Activated CD8-positive, alpha-beta T cell treated with anti-CD3 and anti-CD28 coated beads for 36 hours (primary cell): ENCODE measurements at regions not wholly inside any gene's neighbourhood (a gene's known extent, or its start where the extent isn't known, plus 50 kb on each side); places are given as distances from the start of the nearest gene placed in this dataset.

Experiments used
- ATAC-seq: fragments of 200-7000 bp; cut with Tn5 transposase; one replicate; pipeline ENCODE4 v1.10.0; 2021; ENCODE audit warnings: mild to moderate bottlenecking, moderate library complexity
- CTCF ChIA-PET: fragments of 350-600 bp; sonication (Branson Sonifier 250); formaldehyde crosslinking; loops from one replicate; lab custom pipeline; 2021; ENCODE audit warnings: antibody characterized with exemption; lab: Charles Lee
- POLR2A ChIA-PET: fragments of 350-600 bp; sonication (Branson Sonifier 250); formaldehyde crosslinking; loops from one replicate; lab custom pipeline; 2021; ENCODE audit warnings: antibody characterized with exemption; lab: Charles Lee
- DNase-seq: peaks from one replicate; pipeline ENCODE4 v3.0.0-alpha.2; 2020
- H3K27ac Mint-ChIP-seq: one replicate; pipeline ENCODE4 v1.8.0; 2021; ENCODE audit warnings: mild to moderate bottlenecking, mixed read lengths
- H3K27me3 Mint-ChIP-seq: one replicate; pipeline ENCODE4 v1.8.0; 2021; ENCODE audit warnings: mixed read lengths
- H3K36me3 Mint-ChIP-seq: one replicate; pipeline ENCODE4 v1.8.0; 2021; ENCODE audit warnings: low read depth, mixed read lengths
- H3K4me1 Mint-ChIP-seq: one replicate; pipeline ENCODE4 v1.8.0; 2021; ENCODE audit warnings: low read depth, mixed read lengths
- H3K4me3 Mint-ChIP-seq: one replicate; pipeline ENCODE4 v1.8.0; 2021; ENCODE audit warnings: mild to moderate bottlenecking, moderate library complexity, mixed read lengths
- H3K9me3 Mint-ChIP-seq: one replicate; pipeline ENCODE4 v1.8.0; 2021; ENCODE audit warnings: mixed read lengths
- intact Hi-C: fragments of 100-400 bp; cut with micrococcal nuclease; formaldehyde crosslinking; loops from one replicate; pipeline ENCODE4 v1.10.0; 2022
- TF ChIP-seq, protein P1 (sequence below): fragments of 200-600 bp; IDR thresholded peaks from one replicate; pipeline ENCODE4 v1.8.0; 2022; ENCODE audit warnings: antibody characterized with exemption, mild to moderate bottlenecking

GRCh38 chr3:153320585-153321128 lies 158.6 kb downstream of the RAP2B start:
- intact Hi-C loops, result no loop called here
- POLR2A ChIA-PET, result no interaction called here
- Mint-ChIP-seq H3K36me3 (no peaks in the 10 kb centered on the region), H3K27ac (peak overlapping the region; percentile 7), H3K9me3 (no peaks in the 10 kb centered on the region), H3K27me3 (no peaks in the 10 kb centered on the region), H3K4me1 (peaks cover 17% of the 10 kb centered on the region), H3K4me3 (peak overlapping the region; percentile 49)
- CTCF ChIA-PET, result no interaction called here
- ATAC-seq (no peak), DNase-seq (no peak)
- TF ChIP-seq, protein P1, sequence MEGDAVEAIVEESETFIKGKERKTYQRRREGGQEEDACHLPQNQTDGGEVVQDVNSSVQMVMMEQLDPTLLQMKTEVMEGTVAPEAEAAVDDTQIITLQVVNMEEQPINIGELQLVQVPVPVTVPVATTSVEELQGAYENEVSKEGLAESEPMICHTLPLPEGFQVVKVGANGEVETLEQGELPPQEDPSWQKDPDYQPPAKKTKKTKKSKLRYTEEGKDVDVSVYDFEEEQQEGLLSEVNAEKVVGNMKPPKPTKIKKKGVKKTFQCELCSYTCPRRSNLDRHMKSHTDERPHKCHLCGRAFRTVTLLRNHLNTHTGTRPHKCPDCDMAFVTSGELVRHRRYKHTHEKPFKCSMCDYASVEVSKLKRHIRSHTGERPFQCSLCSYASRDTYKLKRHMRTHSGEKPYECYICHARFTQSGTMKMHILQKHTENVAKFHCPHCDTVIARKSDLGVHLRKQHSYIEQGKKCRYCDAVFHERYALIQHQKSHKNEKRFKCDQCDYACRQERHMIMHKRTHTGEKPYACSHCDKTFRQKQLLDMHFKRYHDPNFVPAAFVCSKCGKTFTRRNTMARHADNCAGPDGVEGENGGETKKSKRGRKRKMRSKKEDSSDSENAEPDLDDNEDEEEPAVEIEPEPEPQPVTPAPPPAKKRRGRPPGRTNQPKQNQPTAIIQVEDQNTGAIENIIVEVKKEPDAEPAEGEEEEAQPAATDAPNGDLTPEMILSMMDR, result no peak

- Mint-ChIP-seq H3K9me3 (no peaks in the 10 kb centered on the region), H3K27ac (no peak overlapping the region), H3K36me3 (no peaks in the 10 kb centered on the region), H3K27me3 (no peaks in the 10 kb centered on the region), H3K4me1 (peaks cover 3% of the 10 kb centered on the region), H3K4me3 (no peak overlapping the region)
- POLR2A ChIA-PET, result interaction anchor here (0.6 kb wide), 1 partner anchor 13 kb away, joined by 3 read pairs; no protein-coding TSS in a partner anchor
- DNase-seq (no peak), ATAC-seq (no peak)
- intact Hi-C loops, result no loop called here
- CTCF ChIA-PET, result no interaction called here
- TF ChIP-seq, protein P1, result no peak
These were observed 166.7 kb downstream of the RAP2B start for GRCh38 chr3:153328690-153329089.

- TF ChIP-seq, protein P1, result no peak
- intact Hi-C loops, result no loop called here
- H3K36me3 Mint-ChIP-seq, result no peaks in the 10 kb centered on the region
- H3K4me3 Mint-ChIP-seq, result no peak overlapping the region
- H3K4me1 Mint-ChIP-seq, result peaks cover 3% of the 10 kb centered on the region
- ATAC-seq (no peak), DNase-seq (no peak)
- no peaks in the 10 kb centered on the region for H3K27me3 Mint-ChIP-seq
- ChIA-PET POLR2A (no interaction called here), CTCF (no interaction called here)
- no peak overlapping the region for H3K27ac Mint-ChIP-seq
- no peaks in the 10 kb centered on the region for H3K9me3 Mint-ChIP-seq
These were observed 168.9 kb downstream of the RAP2B start for GRCh38 chr3:153330901-153331300.

DNA sequence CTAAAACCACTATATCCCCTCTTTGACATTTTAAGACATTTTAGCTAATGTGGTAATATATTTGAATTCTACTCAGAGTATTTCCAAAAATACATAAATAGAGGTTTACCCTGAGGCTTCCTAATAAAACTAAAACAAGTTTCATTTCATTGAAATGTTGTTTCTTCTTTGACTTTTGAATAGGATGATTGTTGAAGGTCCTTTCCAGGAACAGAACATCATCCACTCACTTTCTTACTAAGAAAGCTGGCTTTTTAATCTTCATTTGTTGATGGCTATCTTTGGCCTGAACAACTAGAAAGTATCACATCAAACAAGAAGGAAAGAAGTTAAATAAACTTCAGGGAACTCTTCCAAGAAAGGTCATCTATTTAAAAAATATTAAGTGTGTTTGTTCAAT lies 169.7 kb downstream of the RAP2B start:
- Mint-ChIP-seq H3K36me3 (no peaks in the 10 kb centered on the region), H3K9me3 (no peaks in the 10 kb centered on the region), H3K27me3 (no peaks in the 10 kb centered on the region), H3K27ac (no peak overlapping the region), H3K4me1 (peaks cover 3% of the 10 kb centered on the region), H3K4me3 (no peak overlapping the region)
- POLR2A ChIA-PET, result no interaction called here
- intact Hi-C loops, result no loop called here
- DNase-seq (no peak), ATAC-seq (no peak)
- CTCF ChIA-PET, result interaction anchor here (0.9 kb wide), 1 partner anchor 437 kb away, joined by 3 read pairs; no protein-coding TSS in a partner anchor
- TF ChIP-seq, protein P1, result no peak

DNA sequence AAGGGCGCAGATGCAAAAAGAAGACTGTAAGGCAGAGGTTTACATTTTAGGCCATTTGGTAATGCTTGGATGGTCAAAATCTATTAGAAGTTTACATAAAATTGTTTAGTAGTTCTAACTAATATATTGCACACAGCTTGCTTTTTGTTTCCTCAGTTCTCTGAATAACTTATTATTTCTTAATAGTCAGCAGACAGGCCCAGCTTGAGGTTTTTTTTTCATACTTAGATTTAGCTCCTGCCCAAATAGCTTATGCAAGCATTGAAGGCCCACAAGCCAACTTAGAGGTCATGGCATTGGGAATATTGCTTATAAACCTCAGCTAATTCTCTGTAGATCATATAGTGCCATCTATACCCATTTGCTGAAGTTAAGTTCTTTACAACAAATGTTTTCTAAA lies 172.5 kb downstream of the RAP2B start:
- ATAC-seq, result no peak
- POLR2A ChIA-PET, result no interaction called here

More for the DNA sequence above, 172.5 kb downstream of the RAP2B start:
- TF ChIP-seq, protein P1, result no peak
- Mint-ChIP-seq H3K4me1 (peaks cover 3% of the 10 kb centered on the region), H3K9me3 (no peaks in the 10 kb centered on the region), H3K4me3 (no peak overlapping the region), H3K27me3 (no peaks in the 10 kb centered on the region), H3K36me3 (no peaks in the 10 kb centered on the region), H3K27ac (no peak overlapping the region)
- CTCF ChIA-PET, result no interaction called here
- intact Hi-C loops, result no loop called here
- no peak for DNase-seq
